ENCODE measurements at regions not wholly inside any gene's neighbourhood (a gene's known extent, or its start where the extent isn't known, plus 50 kb on each side); places are given as distances from the start of the nearest gene placed in this dataset.
A peak's percentile ranks its signal among the peaks of the same experiment; 100 is the strongest.
"Not testable (repeated sequence)": the region's sequence is repeated elsewhere in the genome, so short reads cannot be mapped to it uniquely, and the experiment has no call there.

DNA sequence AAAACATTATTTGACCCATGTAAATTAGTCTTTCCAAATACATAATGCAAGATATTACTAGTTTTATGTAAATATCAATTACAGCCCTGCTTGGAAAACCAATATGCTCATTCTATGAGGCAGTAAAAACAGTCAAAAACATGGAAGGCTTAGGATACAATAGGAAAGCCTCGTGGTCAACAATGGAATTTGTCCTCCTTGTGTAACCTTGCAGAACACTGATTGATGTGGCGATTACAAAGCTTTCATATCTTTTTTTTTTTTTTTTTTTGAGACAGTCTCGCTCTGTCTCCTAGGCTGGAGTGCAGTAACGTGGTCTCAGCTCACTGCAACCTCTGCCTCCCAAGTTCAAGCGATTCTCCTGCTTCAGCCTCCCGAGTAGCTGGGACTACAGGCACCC lies 157.3 kb upstream of the BET1 start:
- no peak for DNase-seq (ENCODE audit: low read depth)
- H3K4me3 ChIP-seq (ENCODE audit: low read depth, low read length) = no peak overlapping the region

DNA sequence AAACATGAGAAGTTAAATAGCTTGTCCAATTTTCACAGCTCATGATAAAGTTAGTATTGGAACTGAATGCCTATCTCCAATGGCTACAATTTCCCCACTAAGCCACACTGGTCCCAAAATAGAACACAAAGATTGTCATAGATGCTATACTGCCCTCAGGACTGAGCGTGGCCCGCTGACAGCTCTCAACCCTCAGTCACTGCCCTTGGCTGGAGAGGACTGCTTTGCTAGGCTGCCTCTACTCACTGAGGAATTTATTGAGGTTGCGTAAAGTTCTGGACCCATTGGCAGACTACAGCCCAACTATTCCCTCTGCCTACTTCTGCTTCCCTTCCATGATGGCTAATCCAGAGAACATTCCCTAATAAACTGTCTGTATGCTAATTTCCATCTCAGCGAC lies 165.5 kb upstream of the BET1 start:
- no peak overlapping the region for H3K4me3 ChIP-seq (ENCODE audit: low read depth, low read length)
- DNase-seq (ENCODE audit: low read depth) = no peak

- DNase-seq (ENCODE audit: low read depth) = no peak
- H3K4me3 ChIP-seq (ENCODE audit: low read depth, low read length) = no peak overlapping the region
Observed at GRCh38 chr7:94170836-94171235, 166.7 kb upstream of the BET1 start.

DNA sequence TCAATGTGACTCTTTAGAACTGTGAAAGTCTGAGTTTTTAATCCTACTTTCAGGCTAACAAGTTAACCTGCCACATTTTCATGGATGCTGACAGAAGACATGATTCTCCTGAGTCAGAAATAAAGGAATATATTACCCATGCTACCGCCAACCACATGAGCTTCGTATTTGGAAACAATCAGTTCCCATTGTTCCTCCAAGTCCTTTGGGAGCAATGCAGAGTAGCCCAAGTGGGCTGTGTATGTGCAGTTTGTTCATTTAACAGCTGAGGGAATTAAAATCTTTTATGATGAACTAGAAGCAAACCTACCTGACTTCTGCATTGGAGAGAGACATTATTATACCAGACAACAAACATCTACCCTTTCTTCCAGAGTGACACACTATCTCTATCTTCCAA lies 169.3 kb upstream of the BET1 start:
- no peak overlapping the region for H3K4me3 ChIP-seq (ENCODE audit: low read depth, low read length)

DNA sequence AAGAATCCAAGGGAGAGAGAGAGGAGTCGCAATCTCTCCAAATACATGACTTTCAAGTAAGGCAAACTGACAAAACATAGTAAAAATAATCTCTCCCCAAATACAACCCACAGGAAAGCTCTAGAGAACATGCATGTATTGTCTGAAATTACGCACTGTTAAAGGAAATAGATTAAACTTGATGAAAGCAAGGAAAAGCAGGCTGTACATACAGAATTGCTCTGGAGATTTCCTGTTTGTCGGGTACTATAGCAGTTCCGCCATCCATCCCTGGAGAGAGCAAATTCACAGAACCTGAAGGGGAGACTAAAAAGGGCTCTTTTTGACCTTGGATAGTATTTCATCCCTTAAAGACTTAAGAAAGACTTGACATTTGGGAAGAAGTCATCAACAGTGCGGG lies 170.2 kb upstream of the BET1 start:
- DNase-seq (ENCODE audit: low read depth) = no peak
- no peak overlapping the region for H3K4me3 ChIP-seq (ENCODE audit: low read depth, low read length)

More for the DNA sequence above, 169.3 kb upstream of the BET1 start:
- no peak for DNase-seq (ENCODE audit: low read depth)

- no peak overlapping the region for H3K4me3 ChIP-seq (ENCODE audit: low read depth, low read length)
- no peak for DNase-seq (ENCODE audit: low read depth)
Observed at GRCh38 chr7:94174956-94175355, 170.8 kb upstream of the BET1 start.

GRCh38 chr7:94176694-94177200 lies 172.6 kb upstream of the BET1 start:
- no peak overlapping the region for H3K4me3 ChIP-seq (ENCODE audit: low read depth, low read length)
- no peak for DNase-seq (ENCODE audit: low read depth)

- no peak overlapping the region for H3K4me3 ChIP-seq (ENCODE audit: low read depth, low read length)
- no peak for DNase-seq (ENCODE audit: low read depth)
Observed at GRCh38 chr7:94177441-94177840, 173.3 kb upstream of the BET1 start.

GRCh38 chr7:94178230-94178629 lies 174.1 kb upstream of the BET1 start:
- H3K4me3 ChIP-seq (ENCODE audit: low read depth, low read length) = no peak overlapping the region
- no peak for DNase-seq (ENCODE audit: low read depth)

GRCh38 chr7:94179466-94179865 lies 175.3 kb upstream of the BET1 start:
- no peak for DNase-seq (ENCODE audit: low read depth)
- no peak overlapping the region for H3K4me3 ChIP-seq (ENCODE audit: low read depth, low read length)

GRCh38 chr7:94182066-94182465 lies 177.9 kb upstream of the BET1 start:
- DNase-seq (ENCODE audit: low read depth) = peak; percentile 87
- H3K4me3 ChIP-seq (ENCODE audit: low read depth, low read length) = no peak overlapping the region

DNA sequence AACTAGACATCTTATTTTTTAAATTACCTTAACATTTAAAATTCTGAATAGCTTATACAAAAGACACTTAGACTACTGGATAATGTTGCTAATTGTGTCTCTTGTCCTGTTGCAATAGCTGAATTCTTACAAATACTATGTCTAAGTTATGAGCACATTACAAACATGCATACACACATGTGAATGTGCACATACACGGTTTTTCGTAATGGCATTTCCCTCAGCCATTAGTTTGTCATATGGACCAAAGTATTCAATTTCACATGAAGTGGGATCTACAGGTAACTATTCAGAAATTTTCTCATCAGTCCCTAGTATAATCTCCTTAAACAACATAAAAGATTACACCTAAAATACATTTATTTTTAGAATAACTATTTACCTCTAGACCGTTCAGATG lies 178.6 kb upstream of the BET1 start:
- no peak for DNase-seq (ENCODE audit: low read depth)
- no peak overlapping the region for H3K4me3 ChIP-seq (ENCODE audit: low read depth, low read length)

DNA sequence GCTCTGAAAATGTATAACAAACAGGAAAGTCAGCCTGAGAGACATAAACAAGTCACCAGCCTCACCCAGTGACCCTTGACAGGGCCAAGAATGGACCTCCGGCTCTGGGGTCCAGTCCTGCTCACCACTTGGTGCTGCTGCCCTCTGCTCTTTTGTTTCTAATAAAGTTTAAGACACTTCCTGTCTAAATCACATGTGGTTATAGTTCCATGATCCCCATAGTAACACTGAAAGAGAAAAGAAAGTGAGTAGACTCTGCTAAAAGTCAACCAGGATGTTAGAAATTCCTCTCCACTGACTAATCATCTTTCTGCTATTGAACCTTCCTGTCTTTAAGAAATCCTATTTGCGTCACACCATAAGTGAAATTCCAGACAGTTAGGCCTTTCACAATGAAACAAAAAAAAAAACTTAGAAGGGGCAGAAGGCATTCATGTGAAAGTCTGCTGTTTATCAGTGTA lies 179.2 kb upstream of the BET1 start:
- DNase-seq (ENCODE audit: low read depth) = peak; percentile 97
- H3K4me3 ChIP-seq (ENCODE audit: low read depth, low read length) = no peak overlapping the region

DNA sequence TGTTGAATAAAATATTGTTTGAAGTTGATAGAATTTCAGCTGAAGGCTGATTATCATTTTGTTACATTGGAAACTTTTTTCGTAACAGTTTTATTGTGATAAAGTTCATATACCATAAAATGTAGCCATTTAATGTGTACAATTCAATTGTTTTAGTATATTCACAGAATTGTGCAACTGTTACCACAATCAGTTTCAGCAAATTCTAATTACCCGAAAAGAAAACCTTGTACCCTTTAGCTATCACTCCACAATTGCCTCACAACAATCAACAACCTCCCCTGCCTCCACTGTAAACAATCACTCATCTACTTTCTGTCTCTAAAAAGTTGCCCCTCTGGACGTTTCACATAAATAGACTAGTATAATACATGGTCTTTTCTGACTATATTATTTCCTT lies 179.7 kb upstream of the BET1 start:
- H3K4me3 ChIP-seq (ENCODE audit: low read depth, low read length) = no peak overlapping the region
- DNase-seq (ENCODE audit: low read depth) = no peak

DNA sequence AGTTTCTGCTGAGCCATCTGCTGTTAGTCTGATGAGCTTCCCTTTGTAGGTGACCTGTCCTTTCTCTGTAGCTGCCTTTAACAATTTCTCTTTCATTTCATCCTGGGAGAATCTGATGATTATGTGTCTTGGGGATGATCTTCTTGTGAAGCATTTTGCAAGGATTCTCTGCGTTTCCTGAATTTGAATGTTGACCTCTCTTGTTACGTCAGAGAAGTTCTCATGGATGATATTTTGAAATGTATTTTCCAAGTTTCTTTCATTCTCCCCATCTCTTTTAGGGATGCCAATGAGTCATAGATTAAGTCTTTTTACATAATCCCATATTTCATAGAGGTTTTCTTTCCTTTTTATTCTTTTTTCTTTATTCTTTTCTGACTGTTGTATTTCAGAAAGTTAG lies 184.2 kb upstream of the BET1 start:
- no peak overlapping the region for H3K4me3 ChIP-seq (ENCODE audit: low read depth, low read length)
- no peak for DNase-seq (ENCODE audit: low read depth)

DNA sequence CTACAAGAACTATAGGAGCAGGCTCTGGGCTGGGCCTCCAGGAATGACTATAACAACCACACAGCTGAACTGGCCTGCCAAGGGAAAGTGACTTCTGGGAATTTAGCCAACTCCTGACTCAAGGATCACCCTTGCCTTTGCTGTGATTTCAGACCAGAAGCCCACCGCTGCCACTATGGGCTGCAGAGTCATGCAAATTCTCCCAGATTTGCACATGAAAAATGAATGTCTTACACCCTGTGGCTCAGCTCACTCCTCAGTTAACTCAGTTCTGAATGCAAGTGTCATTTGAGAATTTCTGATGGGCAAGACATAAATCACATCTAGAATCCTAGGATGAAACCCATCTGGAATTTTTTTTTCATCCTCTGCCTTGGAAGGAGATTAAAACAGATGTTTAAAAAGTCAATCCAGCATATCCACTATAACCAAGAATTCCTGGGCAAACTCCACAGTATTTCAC lies 186.5 kb upstream of the BET1 start:
- no peak overlapping the region for H3K4me3 ChIP-seq (ENCODE audit: low read depth, low read length)
- peak; percentile 97 for DNase-seq (ENCODE audit: low read depth)

DNA sequence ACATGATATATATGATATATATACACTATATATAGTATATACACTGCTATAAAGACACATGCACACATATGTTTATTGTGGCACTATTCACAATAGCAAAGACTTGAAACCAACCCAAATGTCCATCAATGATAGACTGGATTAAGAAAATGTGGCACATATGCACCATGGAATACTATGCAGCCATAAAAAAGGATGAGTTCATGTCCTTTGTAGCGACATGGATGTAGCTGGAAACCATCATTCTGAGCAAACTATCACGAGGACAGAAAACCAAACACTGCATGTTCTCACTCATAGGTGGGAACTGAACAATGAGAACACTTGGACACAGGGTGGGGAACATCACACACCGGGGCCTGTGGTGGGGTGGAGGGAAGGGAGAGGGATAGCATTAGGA lies 190.3 kb upstream of the BET1 start:
- DNase-seq (ENCODE audit: low read depth); H3K4me3 ChIP-seq (ENCODE audit: low read depth, low read length): not testable (repeated sequence)

- no peak for DNase-seq (ENCODE audit: low read depth)
- no peak overlapping the region for H3K4me3 ChIP-seq (ENCODE audit: low read depth, low read length)
Observed at GRCh38 chr7:94195201-94195600, 191.0 kb upstream of the BET1 start.

GRCh38 chr7:94195813-94196212 lies 191.7 kb upstream of the BET1 start:
- no peak for DNase-seq (ENCODE audit: low read depth)
- H3K4me3 ChIP-seq (ENCODE audit: low read depth, low read length) = no peak overlapping the region

DNA sequence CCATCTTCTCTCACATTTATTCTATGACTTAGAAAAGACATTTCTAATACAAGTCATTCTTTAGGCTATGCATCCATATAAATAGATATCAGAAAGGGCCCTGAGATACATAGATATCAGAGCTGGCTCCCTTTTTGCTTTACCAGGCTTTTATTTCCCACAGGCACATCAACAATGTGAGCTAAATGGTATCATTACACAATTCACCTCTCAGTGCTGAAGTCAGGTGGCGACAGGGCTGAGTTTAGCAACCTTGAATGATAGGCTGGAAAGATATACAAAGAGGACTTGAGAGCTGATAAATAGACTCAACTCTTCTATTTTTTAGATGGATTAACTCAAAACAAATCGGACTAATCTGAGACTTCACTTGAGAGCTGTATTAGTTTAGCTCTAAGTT lies 189.2 kb upstream of the COL1A2 start:
- no peak overlapping the region for H3K4me3 ChIP-seq (ENCODE audit: low read depth, low read length)
- no peak for DNase-seq (ENCODE audit: low read depth)

GRCh38 chr7:94206295-94206694 lies 188.4 kb upstream of the COL1A2 start:
- no peak overlapping the region for H3K4me3 ChIP-seq (ENCODE audit: low read depth, low read length)
- no peak for DNase-seq (ENCODE audit: low read depth)

DNA sequence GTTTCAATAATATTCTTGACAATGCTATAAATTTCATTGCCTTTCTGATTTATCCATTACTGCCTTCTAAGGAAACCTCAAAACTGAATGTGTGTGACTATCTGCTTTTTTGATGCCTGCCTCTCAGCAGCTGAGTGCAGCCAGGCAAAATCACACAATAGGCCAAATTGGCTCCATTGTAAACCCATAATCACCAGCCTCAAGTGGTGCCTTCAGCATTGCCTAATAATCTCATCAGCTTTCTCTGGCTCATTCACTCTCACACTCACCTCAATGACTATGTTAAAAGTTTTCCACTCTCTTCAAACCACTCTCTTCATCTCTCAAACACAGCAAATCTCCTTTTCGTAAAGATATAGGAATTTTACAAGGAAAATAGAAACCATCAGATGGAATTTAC lies 182.5 kb upstream of the COL1A2 start:
- DNase-seq (ENCODE audit: low read depth) = no peak
- no peak overlapping the region for H3K4me3 ChIP-seq (ENCODE audit: low read depth, low read length)
